Islet of Langerhans (tissue), 1 donor: ENCODE measurements at regions not wholly inside any gene's neighbourhood (a gene's known extent, or its start where the extent isn't known, plus 50 kb on each side); places are given as distances from the start of the nearest gene placed in this dataset.
"Not testable (repeated sequence)": the region's sequence is repeated elsewhere in the genome, so short reads cannot be mapped to it uniquely, and the experiment has no call there.

Source experiments
- FAIRE-seq: peaks from one replicate; lab custom pipeline; 2011; peaks lifted over from hg19 to GRCh38; lab: Jason Lieb, UNC

GRCh38 chr4:92234393-92235176, 69.2 kb upstream of the GRID2 start:
- FAIRE-seq, result no peak

GRCh38 chr4:92235731-92236130, 68.0 kb upstream of the GRID2 start:
- FAIRE-seq, result no peak

- FAIRE-seq, result no peak
Observed at GRCh38 chr4:92236877-92237276, 66.9 kb upstream of the GRID2 start.

- no peak for FAIRE-seq
Observed at GRCh38 chr4:92237559-92237958, 66.2 kb upstream of the GRID2 start.

GRCh38 chr4:92241094-92241493, 62.7 kb upstream of the GRID2 start:
- FAIRE-seq, result no peak

- FAIRE-seq, result no peak
Observed at GRCh38 chr4:92246384-92246783, 57.4 kb upstream of the GRID2 start.

- FAIRE-seq, result no peak
Observed at GRCh38 chr4:92249541-92249940, 54.2 kb upstream of the GRID2 start.

GRCh38 chr4:92251711-92252110, 52.1 kb upstream of the GRID2 start:
- FAIRE-seq, result no peak

GRCh38 chr4:92252358-92252757, 51.4 kb upstream of the GRID2 start:
- not testable (repeated sequence) for FAIRE-seq

- no peak for FAIRE-seq
Observed at GRCh38 chr4:92252846-92253245, 50.9 kb upstream of the GRID2 start.

- no peak for FAIRE-seq
Observed at GRCh38 chr4:92253550-92253949, 50.2 kb upstream of the GRID2 start.
